Suprapubic skin (tissue), 4 donors: ENCODE measurements at regions not wholly inside any gene's neighbourhood (a gene's known extent, or its start where the extent isn't known, plus 50 kb on each side); places are given as distances from the start of the nearest gene placed in this dataset.

Source experiments
- POLR2A ChIP-seq, 2 donors: fragments of 450-650 bp; IDR thresholded peaks; one replicate each; pipeline ENCODE4 v1.6.1; 2017; ENCODE audit warnings: antibody characterized with exemption in 2 of 2, mild to moderate bottlenecking in 2 of 2, moderate library complexity in 2 of 2
- POLR2AphosphoS5 ChIP-seq, 3 donors: sonication (generic); formaldehyde crosslinking; IDR thresholded peaks; one replicate each; pipeline ENCODE4 v1.6.1; 2017; ENCODE audit warnings: antibody characterized with exemption in 3 of 3
- TF ChIP-seq, protein P1 (sequence below), 2 donors: fragments of 200-600 bp in 1 of 2; fragments of 450-650 bp in 1 of 2; sonication (generic) in 1 of 2; IDR thresholded peaks; one replicate each; pipeline ENCODE4 v1.5.1; 2016 to 2019; ENCODE audit warnings: antibody characterized with exemption in 2 of 2, mild to moderate bottlenecking in 1 of 2, moderate library complexity in 1 of 2

DNA sequence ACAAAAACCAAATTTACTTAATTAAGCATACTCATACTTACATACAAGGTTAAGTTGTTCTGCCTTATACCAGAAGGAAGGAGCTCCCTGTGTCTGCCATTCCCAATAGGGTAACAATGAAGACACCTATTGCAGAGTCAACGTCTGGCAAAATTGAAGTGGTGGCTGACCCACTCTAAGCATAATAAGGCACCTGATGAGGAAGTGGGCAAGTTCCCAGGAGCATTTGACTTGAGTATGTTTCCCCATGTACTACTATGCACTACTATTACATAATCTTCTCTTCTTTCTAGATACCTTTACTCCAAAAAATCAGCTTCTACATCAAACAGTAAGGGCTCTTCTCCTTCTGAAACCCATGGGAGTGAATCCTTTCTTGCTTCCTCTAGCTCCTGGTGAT, 591.5 kb downstream of the PPARGC1A start:
- TF ChIP-seq POLR2AphosphoS5 (IDR thresholded peaks at IDR 0.05) (no peak), POLR2A (IDR thresholded peaks at IDR 0.05) (no peak)
- TF ChIP-seq, protein P1, sequence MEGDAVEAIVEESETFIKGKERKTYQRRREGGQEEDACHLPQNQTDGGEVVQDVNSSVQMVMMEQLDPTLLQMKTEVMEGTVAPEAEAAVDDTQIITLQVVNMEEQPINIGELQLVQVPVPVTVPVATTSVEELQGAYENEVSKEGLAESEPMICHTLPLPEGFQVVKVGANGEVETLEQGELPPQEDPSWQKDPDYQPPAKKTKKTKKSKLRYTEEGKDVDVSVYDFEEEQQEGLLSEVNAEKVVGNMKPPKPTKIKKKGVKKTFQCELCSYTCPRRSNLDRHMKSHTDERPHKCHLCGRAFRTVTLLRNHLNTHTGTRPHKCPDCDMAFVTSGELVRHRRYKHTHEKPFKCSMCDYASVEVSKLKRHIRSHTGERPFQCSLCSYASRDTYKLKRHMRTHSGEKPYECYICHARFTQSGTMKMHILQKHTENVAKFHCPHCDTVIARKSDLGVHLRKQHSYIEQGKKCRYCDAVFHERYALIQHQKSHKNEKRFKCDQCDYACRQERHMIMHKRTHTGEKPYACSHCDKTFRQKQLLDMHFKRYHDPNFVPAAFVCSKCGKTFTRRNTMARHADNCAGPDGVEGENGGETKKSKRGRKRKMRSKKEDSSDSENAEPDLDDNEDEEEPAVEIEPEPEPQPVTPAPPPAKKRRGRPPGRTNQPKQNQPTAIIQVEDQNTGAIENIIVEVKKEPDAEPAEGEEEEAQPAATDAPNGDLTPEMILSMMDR (IDR thresholded peaks at IDR 0.05) = no peak
